ENCODE measurements at regions not wholly inside any gene's neighbourhood (a gene's known extent, or its start where the extent isn't known, plus 50 kb on each side); places are given as distances from the start of the nearest gene placed in this dataset.

DNA sequence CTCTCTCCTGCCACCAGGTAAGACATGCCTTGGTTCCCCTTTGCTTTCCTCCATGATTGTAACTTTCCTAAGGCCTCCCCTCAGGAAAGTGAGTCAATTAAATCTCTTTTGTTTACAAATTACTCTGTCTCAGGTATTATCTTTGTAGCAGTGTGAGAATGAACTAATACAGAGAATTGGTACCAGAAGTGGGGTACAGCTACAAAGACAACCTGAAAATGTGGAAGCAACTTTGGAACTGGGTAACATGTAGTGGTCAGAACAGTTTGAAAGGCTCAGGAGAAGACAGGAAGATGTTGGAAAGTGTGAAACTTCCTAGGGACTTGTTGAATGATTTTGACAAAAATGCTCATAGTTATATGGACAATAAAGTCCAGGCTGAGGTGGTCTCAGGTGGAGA lies 97.2 kb downstream of the FAM170A start:
- intact Hi-C loops (cut with DNase I; ENCODE audit: low total_unique reads), result no loop called here
- Histone ChIP-seq H3K27me3 (no peaks in the 10 kb centered on the region), H3K36me3 (no peaks in the 10 kb centered on the region), H3K27ac (no peak overlapping the region), H3K9me3 (peaks cover 8 to 21% of the 10 kb centered on the region in 2 donors), H3K4me1 (no peaks in the 10 kb centered on the region), H3K4me3 (no peak overlapping the region)
- TF ChIP-seq CTCF (IDR thresholded peaks at IDR 0.05) (no peak), POLR2A (IDR thresholded peaks at IDR 0.05) (no peak), POLR2AphosphoS5 (IDR thresholded peaks at IDR 0.05) (no peak)
- no peak for DNase-seq (ENCODE audit: low spot score in 2 of 2)

GRCh38 chr5:119740225-119740624 lies 110.9 kb downstream of the FAM170A start:
- Histone ChIP-seq H3K27me3 (no peaks in the 10 kb centered on the region), H3K9me3 (no peaks in the 10 kb centered on the region), H3K27ac (no peak overlapping the region), H3K36me3 (no peaks in the 10 kb centered on the region), H3K4me1 (no peaks in the 10 kb centered on the region), H3K4me3 (no peak overlapping the region)
- intact Hi-C loops (cut with DNase I; ENCODE audit: low total_unique reads), result no loop called here
- DNase-seq (ENCODE audit: low spot score in 2 of 2), result no peak
- TF ChIP-seq POLR2AphosphoS5 (IDR thresholded peaks at IDR 0.05), result no peak
- no peak for TF ChIP-seq CTCF (IDR thresholded peaks at IDR 0.05)
- TF ChIP-seq POLR2A (IDR thresholded peaks at IDR 0.05), result no peak

DNA sequence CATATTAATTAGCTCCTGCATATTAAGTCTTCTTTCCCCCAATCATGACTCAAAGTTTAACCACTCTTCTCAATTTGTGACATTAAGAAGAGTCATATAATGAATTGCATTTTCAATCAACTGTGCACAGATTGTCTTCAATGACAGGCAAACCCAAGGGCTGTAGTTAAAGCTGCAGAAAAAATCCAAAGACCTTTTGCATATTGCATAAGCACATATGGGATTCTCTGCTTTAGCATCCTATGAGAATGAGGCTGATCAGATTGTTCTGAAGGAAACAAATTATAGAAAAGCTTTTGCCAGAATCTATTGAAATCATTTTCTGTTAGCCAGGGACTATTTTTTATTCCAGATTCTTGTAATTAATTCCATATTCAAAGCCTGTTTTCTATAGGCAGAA lies 112.3 kb downstream of the FAM170A start:
- TF ChIP-seq POLR2AphosphoS5 (IDR thresholded peaks at IDR 0.05) (no peak), POLR2A (IDR thresholded peaks at IDR 0.05) (no peak), CTCF (IDR thresholded peaks at IDR 0.05) (no peak)
- H3K4me1 ChIP-seq, result no peaks in the 10 kb centered on the region
- intact Hi-C loops (cut with DNase I; ENCODE audit: low total_unique reads), result no loop called here
- no peak for DNase-seq (ENCODE audit: low spot score in 2 of 2)
- H3K4me3 ChIP-seq, result no peak overlapping the region
- H3K36me3 ChIP-seq, result no peaks in the 10 kb centered on the region
- no peaks in the 10 kb centered on the region for H3K27me3 ChIP-seq
- H3K27ac ChIP-seq, result no peak overlapping the region
- H3K9me3 ChIP-seq, result no peaks in the 10 kb centered on the region

DNA sequence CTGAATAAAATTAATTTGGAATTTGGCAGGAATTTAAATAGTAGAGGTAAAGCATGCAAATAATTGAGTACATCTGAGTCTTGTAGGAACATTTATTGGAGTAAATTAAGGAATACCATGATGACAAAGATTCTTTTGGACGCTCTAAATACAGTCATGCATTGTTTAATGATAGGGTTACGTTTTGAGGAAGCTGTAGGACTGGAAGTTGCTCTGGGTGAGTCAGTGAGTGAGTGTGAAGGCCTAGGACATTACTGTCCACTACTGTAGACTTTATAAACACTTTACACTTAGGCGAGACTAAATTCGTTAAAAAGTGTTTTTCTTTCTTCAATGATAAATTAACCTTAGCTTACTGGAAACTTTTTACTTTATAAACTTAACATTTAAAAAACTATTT lies 113.0 kb downstream of the FAM170A start:
- no peaks in the 10 kb centered on the region for H3K9me3 ChIP-seq
- H3K27me3 ChIP-seq, result no peaks in the 10 kb centered on the region
- no peaks in the 10 kb centered on the region for H3K36me3 ChIP-seq
- intact Hi-C loops (cut with DNase I; ENCODE audit: low total_unique reads), result no loop called here
- H3K4me1 ChIP-seq, result no peaks in the 10 kb centered on the region
- no peak overlapping the region for H3K4me3 ChIP-seq
- TF ChIP-seq POLR2AphosphoS5 (IDR thresholded peaks at IDR 0.05) (no peak), POLR2A (IDR thresholded peaks at IDR 0.05) (no peak), CTCF (IDR thresholded peaks at IDR 0.05) (no peak)
- no peak for DNase-seq (ENCODE audit: low spot score in 2 of 2)
- H3K27ac ChIP-seq, result no peak overlapping the region

GRCh38 chr5:119743927-119744326 lies 114.6 kb downstream of the FAM170A start:
- no peaks in the 10 kb centered on the region for H3K4me1 ChIP-seq
- no peaks in the 10 kb centered on the region for H3K9me3 ChIP-seq
- no peak for DNase-seq (ENCODE audit: low spot score in 2 of 2)
- no peak overlapping the region for H3K27ac ChIP-seq
- intact Hi-C loops (cut with DNase I; ENCODE audit: low total_unique reads), result no loop called here
- H3K36me3 ChIP-seq, result no peaks in the 10 kb centered on the region
- TF ChIP-seq POLR2A (IDR thresholded peaks at IDR 0.05) (no peak), CTCF (IDR thresholded peaks at IDR 0.05) (peak in 1 of 3 donors; percentile 15)
- no peak overlapping the region for H3K4me3 ChIP-seq
- H3K27me3 ChIP-seq, result no peaks in the 10 kb centered on the region
